ENCODE measurements at regions not wholly inside any gene's neighbourhood (a gene's known extent, or its start where the extent isn't known, plus 50 kb on each side); places are given as distances from the start of the nearest gene placed in this dataset.

- TF ChIP-seq, protein P1, sequence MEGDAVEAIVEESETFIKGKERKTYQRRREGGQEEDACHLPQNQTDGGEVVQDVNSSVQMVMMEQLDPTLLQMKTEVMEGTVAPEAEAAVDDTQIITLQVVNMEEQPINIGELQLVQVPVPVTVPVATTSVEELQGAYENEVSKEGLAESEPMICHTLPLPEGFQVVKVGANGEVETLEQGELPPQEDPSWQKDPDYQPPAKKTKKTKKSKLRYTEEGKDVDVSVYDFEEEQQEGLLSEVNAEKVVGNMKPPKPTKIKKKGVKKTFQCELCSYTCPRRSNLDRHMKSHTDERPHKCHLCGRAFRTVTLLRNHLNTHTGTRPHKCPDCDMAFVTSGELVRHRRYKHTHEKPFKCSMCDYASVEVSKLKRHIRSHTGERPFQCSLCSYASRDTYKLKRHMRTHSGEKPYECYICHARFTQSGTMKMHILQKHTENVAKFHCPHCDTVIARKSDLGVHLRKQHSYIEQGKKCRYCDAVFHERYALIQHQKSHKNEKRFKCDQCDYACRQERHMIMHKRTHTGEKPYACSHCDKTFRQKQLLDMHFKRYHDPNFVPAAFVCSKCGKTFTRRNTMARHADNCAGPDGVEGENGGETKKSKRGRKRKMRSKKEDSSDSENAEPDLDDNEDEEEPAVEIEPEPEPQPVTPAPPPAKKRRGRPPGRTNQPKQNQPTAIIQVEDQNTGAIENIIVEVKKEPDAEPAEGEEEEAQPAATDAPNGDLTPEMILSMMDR (IDR thresholded peaks at IDR 0.05) = no peak
- TF ChIP-seq EZH2 (IDR thresholded peaks at IDR 0.05) (no peak), EZH2phosphoT487 (IDR thresholded peaks at IDR 0.05) (no peak)
Measured at GRCh38 chr10:10259013-10259412, 758.7 kb upstream of the CELF2 start.

Data from neural progenitor cell (in vitro differentiated cells).